ENCODE measurements at regions not wholly inside any gene's neighbourhood (a gene's known extent, or its start where the extent isn't known, plus 50 kb on each side); places are given as distances from the start of the nearest gene placed in this dataset.

DNA sequence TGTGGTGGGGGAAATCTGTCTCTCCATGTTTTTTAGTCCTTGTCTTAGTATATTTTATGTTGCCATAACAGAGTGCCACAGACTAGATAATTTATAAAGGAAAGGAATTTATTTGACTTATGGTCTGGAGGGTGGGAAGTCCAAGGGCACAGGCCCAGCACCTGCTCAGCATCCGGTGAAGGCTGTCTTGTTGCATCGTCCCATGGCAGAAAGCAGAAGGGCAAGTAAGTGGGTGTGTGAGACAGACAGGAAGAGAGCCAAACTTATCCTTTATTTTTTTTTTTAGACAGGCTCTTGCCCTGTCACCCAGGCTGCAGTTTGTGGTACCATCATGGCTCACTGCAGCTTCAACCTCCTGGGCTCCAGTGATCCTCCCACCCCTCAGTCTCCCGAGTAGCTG lies 98.1 kb downstream of the HS1BP3 start:
- 89% methylated on average over 3 of the region's 3 CpGs for WGBS (ENCODE audit: insufficient coverage)
- no peaks in the 10 kb centered on the region for H3K4me1 ChIP-seq (ENCODE audit: control insufficient read depth, insufficient read depth, low read length)
- Mint-ChIP-seq H3K9me3 (no peaks in the 10 kb centered on the region), H3K27ac (no peak overlapping the region), H3K27me3 (ENCODE audit: low read depth in 2 of 2) (peaks cover 4 to 10% of the 10 kb centered on the region in 2 donors), H3K36me3 (no peaks in the 10 kb centered on the region), H3K4me1 (peaks cover 5 to 9% of the 10 kb centered on the region in 2 donors), H3K4me3 (no peak overlapping the region)
- intact Hi-C loops (cut with micrococcal nuclease): no loop called here
- DNase-seq (no peak), ATAC-seq (no peak)
- H3K27ac ChIP-seq (ENCODE audit: low read length): no peak overlapping the region
- H3K27me3 ChIP-seq (ENCODE audit: control insufficient read depth, insufficient read depth, low read length): no peaks in the 10 kb centered on the region
- no peak overlapping the region for H3K4me3 ChIP-seq (ENCODE audit: low read length)
- no peaks in the 10 kb centered on the region for H3K9me3 ChIP-seq (ENCODE audit: control insufficient read depth, insufficient read depth, low read length)
- TF ChIP-seq, protein P1, sequence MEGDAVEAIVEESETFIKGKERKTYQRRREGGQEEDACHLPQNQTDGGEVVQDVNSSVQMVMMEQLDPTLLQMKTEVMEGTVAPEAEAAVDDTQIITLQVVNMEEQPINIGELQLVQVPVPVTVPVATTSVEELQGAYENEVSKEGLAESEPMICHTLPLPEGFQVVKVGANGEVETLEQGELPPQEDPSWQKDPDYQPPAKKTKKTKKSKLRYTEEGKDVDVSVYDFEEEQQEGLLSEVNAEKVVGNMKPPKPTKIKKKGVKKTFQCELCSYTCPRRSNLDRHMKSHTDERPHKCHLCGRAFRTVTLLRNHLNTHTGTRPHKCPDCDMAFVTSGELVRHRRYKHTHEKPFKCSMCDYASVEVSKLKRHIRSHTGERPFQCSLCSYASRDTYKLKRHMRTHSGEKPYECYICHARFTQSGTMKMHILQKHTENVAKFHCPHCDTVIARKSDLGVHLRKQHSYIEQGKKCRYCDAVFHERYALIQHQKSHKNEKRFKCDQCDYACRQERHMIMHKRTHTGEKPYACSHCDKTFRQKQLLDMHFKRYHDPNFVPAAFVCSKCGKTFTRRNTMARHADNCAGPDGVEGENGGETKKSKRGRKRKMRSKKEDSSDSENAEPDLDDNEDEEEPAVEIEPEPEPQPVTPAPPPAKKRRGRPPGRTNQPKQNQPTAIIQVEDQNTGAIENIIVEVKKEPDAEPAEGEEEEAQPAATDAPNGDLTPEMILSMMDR (IDR thresholded peaks at IDR 0.05): no peak
- no peaks in the 10 kb centered on the region for H3K36me3 ChIP-seq (ENCODE audit: control insufficient read depth, insufficient read depth, low read length)

DNA sequence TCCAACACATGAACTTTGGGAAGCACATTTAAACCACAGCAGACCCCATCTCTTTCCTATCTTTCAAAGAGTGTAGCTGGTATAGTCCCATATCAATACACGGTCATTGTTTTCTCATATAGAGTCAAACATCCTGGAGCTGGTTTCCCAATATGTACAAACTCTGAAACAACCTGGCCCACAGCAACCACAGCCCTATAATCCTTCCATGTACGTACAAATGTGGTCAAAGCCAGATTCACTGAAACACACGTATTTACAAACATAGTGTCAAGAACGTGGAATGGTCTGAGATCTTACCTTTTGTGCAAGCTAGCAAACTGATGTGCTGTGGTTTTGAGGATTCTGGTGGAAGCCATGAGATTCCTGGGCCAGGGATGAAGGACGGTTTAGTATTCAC lies 97.3 kb downstream of the HS1BP3 start:
- no peaks in the 10 kb centered on the region for H3K27me3 ChIP-seq (ENCODE audit: control insufficient read depth, insufficient read depth, low read length)
- no peak overlapping the region for H3K27ac Mint-ChIP-seq
- no peak overlapping the region for H3K4me3 Mint-ChIP-seq
- H3K27ac ChIP-seq (ENCODE audit: low read length): no peak overlapping the region
- no peak for ATAC-seq
- H3K4me3 ChIP-seq (ENCODE audit: low read length): no peak overlapping the region
- DNase-seq: no peak
- TF ChIP-seq, protein P1 (IDR thresholded peaks at IDR 0.05): no peak
- WGBS (ENCODE audit: insufficient coverage): 73% methylated on average over 5 of the region's 5 CpGs
- H3K27me3 Mint-ChIP-seq (ENCODE audit: low read depth in 2 of 2): peaks cover 4 to 10% of the 10 kb centered on the region in 2 donors
- no peaks in the 10 kb centered on the region for H3K4me1 ChIP-seq (ENCODE audit: control insufficient read depth, insufficient read depth, low read length)
- no peaks in the 10 kb centered on the region for H3K9me3 Mint-ChIP-seq
- H3K4me1 Mint-ChIP-seq: peaks cover 5 to 9% of the 10 kb centered on the region in 2 donors
- no peaks in the 10 kb centered on the region for H3K36me3 Mint-ChIP-seq
- H3K9me3 ChIP-seq (ENCODE audit: control insufficient read depth, insufficient read depth, low read length): no peaks in the 10 kb centered on the region
- intact Hi-C loops (cut with micrococcal nuclease): no loop called here
- H3K36me3 ChIP-seq (ENCODE audit: control insufficient read depth, insufficient read depth, low read length): no peaks in the 10 kb centered on the region

DNA sequence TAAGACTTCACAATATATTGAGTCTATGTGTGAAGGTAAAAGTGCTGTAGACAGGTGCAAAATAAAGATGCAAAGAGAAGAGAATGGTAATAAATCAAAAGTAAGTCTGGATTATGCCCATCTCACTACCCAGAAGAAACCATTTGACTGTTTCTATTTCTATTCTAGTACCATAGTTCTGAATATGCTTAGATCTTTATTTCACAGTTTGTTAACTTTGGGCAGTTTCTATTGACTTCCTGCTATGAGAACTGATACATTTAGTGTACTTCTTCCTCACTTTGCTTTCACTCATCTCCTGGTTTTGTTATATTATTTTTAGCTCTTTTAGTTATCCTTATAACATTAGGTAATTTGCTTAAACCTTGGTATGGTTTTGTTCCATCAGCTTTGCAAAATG lies 94.9 kb downstream of the HS1BP3 start:
- Mint-ChIP-seq H3K27me3 (ENCODE audit: low read depth in 2 of 2) (peaks cover 4 to 10% of the 10 kb centered on the region in 2 donors), H3K36me3 (no peaks in the 10 kb centered on the region), H3K4me1 (peaks cover 5 to 9% of the 10 kb centered on the region in 2 donors), H3K4me3 (no peak overlapping the region), H3K9me3 (no peaks in the 10 kb centered on the region), H3K27ac (no peak overlapping the region)
- DNase-seq (no peak), ATAC-seq (no peak)
- intact Hi-C loops (cut with micrococcal nuclease): no loop called here
- TF ChIP-seq, protein P1 (IDR thresholded peaks at IDR 0.05): no peak
- H3K27me3 ChIP-seq (ENCODE audit: control insufficient read depth, insufficient read depth, low read length): no peaks in the 10 kb centered on the region
- H3K4me3 ChIP-seq (ENCODE audit: low read length): no peak overlapping the region
- H3K27ac ChIP-seq (ENCODE audit: low read length): no peak overlapping the region
- H3K4me1 ChIP-seq (ENCODE audit: control insufficient read depth, insufficient read depth, low read length): no peaks in the 10 kb centered on the region
- H3K36me3 ChIP-seq (ENCODE audit: control insufficient read depth, insufficient read depth, low read length): no peaks in the 10 kb centered on the region
- H3K9me3 ChIP-seq (ENCODE audit: control insufficient read depth, insufficient read depth, low read length): no peaks in the 10 kb centered on the region

GRCh38 chr2:20556756-20557155 lies 94.1 kb downstream of the HS1BP3 start:
- no peak for ATAC-seq
- Histone ChIP-seq H3K9me3 (ENCODE audit: control insufficient read depth, insufficient read depth, low read length) (no peaks in the 10 kb centered on the region), H3K4me1 (ENCODE audit: control insufficient read depth, insufficient read depth, low read length) (no peaks in the 10 kb centered on the region), H3K27ac (ENCODE audit: low read length) (no peak overlapping the region), H3K27me3 (ENCODE audit: control insufficient read depth, insufficient read depth, low read length) (no peaks in the 10 kb centered on the region), H3K4me3 (ENCODE audit: low read length) (no peak overlapping the region), H3K36me3 (ENCODE audit: control insufficient read depth, insufficient read depth, low read length) (no peaks in the 10 kb centered on the region)
- intact Hi-C loops (cut with micrococcal nuclease): no loop called here
- TF ChIP-seq, protein P1 (IDR thresholded peaks at IDR 0.05): no peak
- Mint-ChIP-seq H3K9me3 (no peaks in the 10 kb centered on the region), H3K4me1 (peaks cover 5 to 6% of the 10 kb centered on the region in 2 donors), H3K4me3 (no peak overlapping the region), H3K36me3 (no peaks in the 10 kb centered on the region), H3K27ac (no peak overlapping the region), H3K27me3 (ENCODE audit: low read depth in 2 of 2) (peaks cover 4 to 10% of the 10 kb centered on the region in 2 donors)
- no peak for DNase-seq
- WGBS (ENCODE audit: insufficient coverage): 43% methylated on average over 4 of the region's 4 CpGs
